Astrocyte (in vitro differentiated cells and primary cell): ENCODE measurements at regions not wholly inside any gene's neighbourhood (a gene's known extent, or its start where the extent isn't known, plus 50 kb on each side); places are given as distances from the start of the nearest gene placed in this dataset.

Experiments used
- DNase-seq: peaks from one replicate; pipeline ENCODE4 v3.0.0-alpha.2; 2010; ENCODE audit warnings: low read depth
- FAIRE-seq: peaks from 2 replicates; lab custom pipeline; 2011; peaks lifted over from hg19 to GRCh38; lab: Jason Lieb, UNC
- H2AFZ ChIP-seq: 2 replicates; pipeline ENCODE4 v1.6.0; 2012; ENCODE audit warnings: low read depth, low read length, inconsistent platforms
- H3K27ac ChIP-seq: 2 replicates; pipeline ENCODE4 v1.5.1; 2011; ENCODE audit warnings: low read depth, low read length, inconsistent platforms
- H3K27me3 ChIP-seq: 2 replicates; pipeline ENCODE4 v1.6.0; 2011; ENCODE audit warnings: low read length, inconsistent platforms; ENCODE audit not compliant: insufficient read depth
- H3K36me3 ChIP-seq: 2 replicates; pipeline ENCODE4 v1.5.1; 2011; ENCODE audit warnings: low read length, inconsistent platforms; ENCODE audit not compliant: insufficient read depth
- H3K4me1 ChIP-seq: 2 replicates; pipeline ENCODE4 v1.5.1; 2011; ENCODE audit warnings: low read length, inconsistent platforms; ENCODE audit not compliant: insufficient read depth
- H3K4me2 ChIP-seq: 2 replicates; pipeline ENCODE4 v1.6.0; 2012; ENCODE audit warnings: low read length, inconsistent platforms
- H3K4me3 ChIP-seq: 2 replicates; pipeline ENCODE4 v1.5.1; 2011; ENCODE audit warnings: low read depth, mild to moderate bottlenecking, low read length, inconsistent platforms; ENCODE audit not compliant: insufficient read depth
- H3K79me2 ChIP-seq: 2 replicates; pipeline ENCODE4 v1.6.0; 2012; ENCODE audit warnings: mild to moderate bottlenecking, low read length, inconsistent platforms; ENCODE audit not compliant: insufficient read depth
- H3K9ac ChIP-seq: 2 replicates; pipeline ENCODE4 v1.6.0; 2012; ENCODE audit warnings: mild to moderate bottlenecking, low read length, inconsistent platforms
- H3K9me3 ChIP-seq: 2 replicates; pipeline ENCODE4 v1.5.1; 2012; ENCODE audit warnings: low read depth, mild to moderate bottlenecking, low read length, inconsistent platforms; ENCODE audit not compliant: insufficient read depth
- H4K20me1 ChIP-seq: 2 replicates; pipeline ENCODE4 v1.6.0; 2012; ENCODE audit warnings: low read length, inconsistent platforms; ENCODE audit not compliant: insufficient read depth
- H3K27ac Mint-ChIP-seq: one replicate; pipeline ENCODE4 v1.8.0; 2021; ENCODE audit warnings: mild to moderate bottlenecking, mixed read lengths; ENCODE audit not compliant: unreplicated experiment
- H3K27me3 Mint-ChIP-seq: one replicate; pipeline ENCODE4 v1.8.0; 2021; ENCODE audit warnings: low read depth, mixed read lengths; ENCODE audit not compliant: unreplicated experiment
- H3K36me3 Mint-ChIP-seq: one replicate; pipeline ENCODE4 v1.8.0; 2021; ENCODE audit warnings: low read depth, mixed read lengths; ENCODE audit not compliant: unreplicated experiment
- H3K4me1 Mint-ChIP-seq: one replicate; pipeline ENCODE4 v1.8.0; 2021; ENCODE audit warnings: low read depth, mixed read lengths; ENCODE audit not compliant: unreplicated experiment
- H3K4me3 Mint-ChIP-seq: one replicate; pipeline ENCODE4 v1.8.0; 2021; ENCODE audit warnings: mild to moderate bottlenecking, moderate library complexity, mixed read lengths; ENCODE audit not compliant: unreplicated experiment
- H3K9me3 Mint-ChIP-seq: one replicate; pipeline ENCODE4 v1.8.0; 2021; ENCODE audit warnings: mild to moderate bottlenecking, mixed read lengths; ENCODE audit not compliant: unreplicated experiment
- EZH2 ChIP-seq: IDR thresholded peaks from 2 replicates; pipeline ENCODE4 v1.6.1; 2012; ENCODE audit warnings: mild to moderate bottlenecking, low read length, inconsistent platforms; ENCODE audit not compliant: insufficient read depth
- TF ChIP-seq, protein P1 (sequence below): IDR thresholded peaks from 2 replicates; pipeline ENCODE4 v1.5.1; 2011; ENCODE audit warnings: low read depth, mild to moderate bottlenecking, inconsistent platforms, low read length, moderate library complexity; ENCODE audit not compliant: insufficient read depth

DNA sequence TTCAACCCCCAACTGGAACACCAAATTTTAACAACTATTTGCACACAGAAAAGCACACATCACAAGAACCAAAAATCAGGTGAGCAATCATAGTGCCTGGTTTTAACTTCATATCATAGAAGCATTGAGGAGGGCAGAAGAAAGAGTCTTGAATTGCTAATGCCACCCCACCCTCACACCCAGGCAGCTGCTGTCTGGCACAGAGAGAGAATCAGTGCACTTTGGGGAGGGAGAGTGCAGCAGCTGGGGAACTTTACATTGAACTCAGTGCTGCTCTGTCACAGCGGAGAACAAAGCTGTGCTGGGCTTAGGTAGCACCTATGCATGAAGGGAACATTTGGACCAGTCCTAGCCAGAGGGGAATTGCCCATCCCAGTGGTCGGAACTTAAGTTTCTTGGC is 76.0 kb upstream of the KBTBD8 start:
- TF ChIP-seq, protein P1, sequence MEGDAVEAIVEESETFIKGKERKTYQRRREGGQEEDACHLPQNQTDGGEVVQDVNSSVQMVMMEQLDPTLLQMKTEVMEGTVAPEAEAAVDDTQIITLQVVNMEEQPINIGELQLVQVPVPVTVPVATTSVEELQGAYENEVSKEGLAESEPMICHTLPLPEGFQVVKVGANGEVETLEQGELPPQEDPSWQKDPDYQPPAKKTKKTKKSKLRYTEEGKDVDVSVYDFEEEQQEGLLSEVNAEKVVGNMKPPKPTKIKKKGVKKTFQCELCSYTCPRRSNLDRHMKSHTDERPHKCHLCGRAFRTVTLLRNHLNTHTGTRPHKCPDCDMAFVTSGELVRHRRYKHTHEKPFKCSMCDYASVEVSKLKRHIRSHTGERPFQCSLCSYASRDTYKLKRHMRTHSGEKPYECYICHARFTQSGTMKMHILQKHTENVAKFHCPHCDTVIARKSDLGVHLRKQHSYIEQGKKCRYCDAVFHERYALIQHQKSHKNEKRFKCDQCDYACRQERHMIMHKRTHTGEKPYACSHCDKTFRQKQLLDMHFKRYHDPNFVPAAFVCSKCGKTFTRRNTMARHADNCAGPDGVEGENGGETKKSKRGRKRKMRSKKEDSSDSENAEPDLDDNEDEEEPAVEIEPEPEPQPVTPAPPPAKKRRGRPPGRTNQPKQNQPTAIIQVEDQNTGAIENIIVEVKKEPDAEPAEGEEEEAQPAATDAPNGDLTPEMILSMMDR, result no peak
- no peak for TF ChIP-seq EZH2
- peaks cover 2% of the 10 kb centered on the region for H3K4me1 Mint-ChIP-seq
- Histone ChIP-seq H3K27me3 (no peaks in the 10 kb centered on the region), H3K27ac (no peak overlapping the region), H4K20me1 (no peaks in the 10 kb centered on the region), H3K79me2 (no peaks in the 10 kb centered on the region), H3K4me3 (no peak overlapping the region), H3K36me3 (no peaks in the 10 kb centered on the region), H3K9me3 (no peaks in the 10 kb centered on the region), H3K4me2 (no peak overlapping the region), H3K9ac (no peak overlapping the region), H3K4me1 (no peaks in the 10 kb centered on the region), H2AFZ (no peak overlapping the region)
- no peak overlapping the region for H3K4me3 Mint-ChIP-seq
- no peaks in the 10 kb centered on the region for H3K36me3 Mint-ChIP-seq
- DNase-seq (no peak), FAIRE-seq (no peak)
- H3K27me3 Mint-ChIP-seq, result no peaks in the 10 kb centered on the region
- peaks cover 1% of the 10 kb centered on the region for H3K9me3 Mint-ChIP-seq
- H3K27ac Mint-ChIP-seq, result no peak overlapping the region

- Histone ChIP-seq H2AFZ (no peak overlapping the region), H3K9me3 (no peaks in the 10 kb centered on the region), H3K4me1 (no peaks in the 10 kb centered on the region), H3K36me3 (no peaks in the 10 kb centered on the region), H3K4me2 (no peak overlapping the region), H3K9ac (no peak overlapping the region), H3K79me2 (no peaks in the 10 kb centered on the region), H3K27ac (no peak overlapping the region), H3K4me3 (no peak overlapping the region), H3K27me3 (no peaks in the 10 kb centered on the region), H4K20me1 (no peaks in the 10 kb centered on the region)
- no peak overlapping the region for H3K4me3 Mint-ChIP-seq
- no peaks in the 10 kb centered on the region for H3K27me3 Mint-ChIP-seq
- FAIRE-seq, result no peak
- peaks cover 1% of the 10 kb centered on the region for H3K9me3 Mint-ChIP-seq
- H3K27ac Mint-ChIP-seq, result no peak overlapping the region
- TF ChIP-seq EZH2, result no peak
- TF ChIP-seq, protein P1, result no peak
- DNase-seq, result no peak
- H3K36me3 Mint-ChIP-seq, result no peaks in the 10 kb centered on the region
- peaks cover 2% of the 10 kb centered on the region for H3K4me1 Mint-ChIP-seq
Observed at GRCh38 chr3:66923969-66924368, 74.1 kb upstream of the KBTBD8 start.

DNA sequence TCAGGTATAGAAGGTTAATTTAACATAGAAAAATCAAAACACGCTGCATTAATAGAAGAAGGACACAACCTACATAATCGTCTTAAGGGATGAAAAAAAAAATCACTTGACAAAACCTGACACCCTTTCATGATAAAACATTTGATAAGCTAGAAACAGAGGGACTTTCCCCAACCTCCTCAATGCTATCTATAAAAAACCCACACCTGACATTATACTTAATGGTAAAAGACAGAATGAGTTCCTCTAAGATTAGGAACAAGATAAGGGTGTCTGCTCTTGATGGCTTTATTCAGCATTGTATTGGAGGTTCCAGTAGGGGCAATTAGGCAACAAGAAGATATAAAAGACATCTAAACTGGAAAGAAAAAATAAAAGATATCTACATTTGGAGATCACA is 69.9 kb upstream of the KBTBD8 start:
- Histone ChIP-seq H3K27ac (no peak overlapping the region), H4K20me1 (no peaks in the 10 kb centered on the region), H2AFZ (no peak overlapping the region), H3K27me3 (no peaks in the 10 kb centered on the region), H3K4me3 (no peak overlapping the region), H3K36me3 (no peaks in the 10 kb centered on the region), H3K4me1 (no peaks in the 10 kb centered on the region), H3K9me3 (no peaks in the 10 kb centered on the region), H3K4me2 (no peak overlapping the region), H3K9ac (no peak overlapping the region), H3K79me2 (no peaks in the 10 kb centered on the region)
- no peak for TF ChIP-seq EZH2
- TF ChIP-seq, protein P1, result no peak
- H3K36me3 Mint-ChIP-seq, result no peaks in the 10 kb centered on the region
- DNase-seq (no peak), FAIRE-seq (no peak)
- no peaks in the 10 kb centered on the region for H3K9me3 Mint-ChIP-seq
- peaks cover 5% of the 10 kb centered on the region for H3K4me1 Mint-ChIP-seq
- H3K27ac Mint-ChIP-seq, result no peak overlapping the region
- H3K4me3 Mint-ChIP-seq, result no peak overlapping the region
- H3K27me3 Mint-ChIP-seq, result no peaks in the 10 kb centered on the region
